Mucosa of descending colon (tissue), 3 donors: ENCODE measurements at regions not wholly inside any gene's neighbourhood (a gene's known extent, or its start where the extent isn't known, plus 50 kb on each side); places are given as distances from the start of the nearest gene placed in this dataset.

ENCODE experiments used
- ATAC-seq: fragments of 200-7000 bp; cut with Tn5 transposase; one replicate; pipeline ENCODE4 v1.9.1; 2020; ENCODE audit warnings: mild to moderate bottlenecking, moderate library complexity
- DNase-seq, 3 donors: peaks; one replicate each; pipeline ENCODE4 v3.0.0-alpha.2; 2020
- H3K36me3 ChIP-seq: fragments of 200-600 bp; one replicate; pipeline ENCODE4 v1.8.0; 2021; ENCODE audit warnings: low read depth, mild to moderate bottlenecking
- H3K4me1 ChIP-seq: fragments of 200-600 bp; one replicate; pipeline ENCODE4 v1.8.0; 2021; ENCODE audit warnings: low read depth, mild to moderate bottlenecking
- H3K4me3 ChIP-seq: fragments of 200-600 bp; one replicate; pipeline ENCODE4 v1.8.0; 2021; ENCODE audit warnings: mild to moderate bottlenecking
- H3K9me3 ChIP-seq: fragments of 200-600 bp; one replicate; pipeline ENCODE4 v1.8.0; 2021; ENCODE audit warnings: mild to moderate bottlenecking
- intact Hi-C, 2 donors: fragments of 100-400 bp; cut with DNase I in 1 of 2; cut with micrococcal nuclease in 1 of 2; formaldehyde crosslinking; loops; one replicate each; pipeline versions ENCODE4 v1.11.0 to v1.11.1; 2022; cut with DNase I, micrococcal nuclease
- TF ChIP-seq, protein P1 (sequence below): fragments of 200-600 bp; IDR thresholded peaks from one replicate; pipeline ENCODE4 v1.8.0; 2022; ENCODE audit warnings: antibody characterized with exemption, mild to moderate bottlenecking
- donor health status: DM: no; HTN: no; CAD: no; lungs with moderate emphysema.
- donor health status: DM: no; HTN: no; CAD: no.
- donor health status: DM: no; HTN: yes; CAD: no.

- Histone ChIP-seq H3K36me3 (no peaks in the 10 kb centered on the region), H3K9me3 (no peaks in the 10 kb centered on the region), H3K4me1 (peaks cover 12% of the 10 kb centered on the region), H3K4me3 (no peak overlapping the region)
- ATAC-seq, result no peak
- TF ChIP-seq, protein P1, sequence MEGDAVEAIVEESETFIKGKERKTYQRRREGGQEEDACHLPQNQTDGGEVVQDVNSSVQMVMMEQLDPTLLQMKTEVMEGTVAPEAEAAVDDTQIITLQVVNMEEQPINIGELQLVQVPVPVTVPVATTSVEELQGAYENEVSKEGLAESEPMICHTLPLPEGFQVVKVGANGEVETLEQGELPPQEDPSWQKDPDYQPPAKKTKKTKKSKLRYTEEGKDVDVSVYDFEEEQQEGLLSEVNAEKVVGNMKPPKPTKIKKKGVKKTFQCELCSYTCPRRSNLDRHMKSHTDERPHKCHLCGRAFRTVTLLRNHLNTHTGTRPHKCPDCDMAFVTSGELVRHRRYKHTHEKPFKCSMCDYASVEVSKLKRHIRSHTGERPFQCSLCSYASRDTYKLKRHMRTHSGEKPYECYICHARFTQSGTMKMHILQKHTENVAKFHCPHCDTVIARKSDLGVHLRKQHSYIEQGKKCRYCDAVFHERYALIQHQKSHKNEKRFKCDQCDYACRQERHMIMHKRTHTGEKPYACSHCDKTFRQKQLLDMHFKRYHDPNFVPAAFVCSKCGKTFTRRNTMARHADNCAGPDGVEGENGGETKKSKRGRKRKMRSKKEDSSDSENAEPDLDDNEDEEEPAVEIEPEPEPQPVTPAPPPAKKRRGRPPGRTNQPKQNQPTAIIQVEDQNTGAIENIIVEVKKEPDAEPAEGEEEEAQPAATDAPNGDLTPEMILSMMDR, result no peak
- no peak for DNase-seq
- intact Hi-C loops, result no loop called here
Observed at GRCh38 chr6:3527651-3527977, 70.8 kb upstream of the SLC22A23 start.

DNA sequence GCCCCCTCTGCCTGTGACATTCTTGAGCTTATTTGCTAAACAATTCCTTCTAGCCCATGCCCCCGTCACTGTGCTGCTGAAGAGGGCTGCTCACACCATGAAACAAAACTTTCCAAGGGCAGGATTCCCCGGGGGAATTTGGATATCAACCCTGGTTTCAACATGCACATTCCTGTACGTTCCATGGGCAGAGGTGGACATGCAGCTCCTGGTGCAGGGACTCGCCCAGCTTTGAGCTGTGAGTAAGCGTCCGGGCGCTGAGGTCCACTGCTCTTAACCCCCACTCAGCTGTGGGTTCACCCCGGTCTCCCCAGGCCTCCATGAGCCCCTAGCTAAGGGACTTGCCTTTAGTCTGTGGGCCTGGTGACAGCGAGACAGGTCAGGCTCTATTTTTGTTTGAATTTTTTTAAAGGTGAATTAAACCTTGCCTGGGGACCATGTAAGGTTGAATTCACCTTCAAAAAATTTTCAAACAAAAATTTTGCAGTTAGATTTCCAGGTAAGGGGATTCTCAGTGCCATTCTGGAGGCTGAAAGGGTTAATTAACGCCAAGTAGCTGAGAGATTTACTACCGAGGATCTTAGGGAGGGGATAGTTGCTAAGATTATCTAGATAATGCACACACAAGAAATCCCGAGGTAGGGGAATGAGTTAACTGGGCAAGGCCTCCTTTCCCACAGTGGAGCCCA, 70.3 kb upstream of the SLC22A23 start:
- intact Hi-C loops, result no loop called here
- Histone ChIP-seq H3K9me3 (no peaks in the 10 kb centered on the region), H3K4me3 (no peak overlapping the region), H3K4me1 (peaks cover 12% of the 10 kb centered on the region), H3K36me3 (no peaks in the 10 kb centered on the region)
- no peak for ATAC-seq
- no peak for DNase-seq
- TF ChIP-seq, protein P1, result no peak

DNA sequence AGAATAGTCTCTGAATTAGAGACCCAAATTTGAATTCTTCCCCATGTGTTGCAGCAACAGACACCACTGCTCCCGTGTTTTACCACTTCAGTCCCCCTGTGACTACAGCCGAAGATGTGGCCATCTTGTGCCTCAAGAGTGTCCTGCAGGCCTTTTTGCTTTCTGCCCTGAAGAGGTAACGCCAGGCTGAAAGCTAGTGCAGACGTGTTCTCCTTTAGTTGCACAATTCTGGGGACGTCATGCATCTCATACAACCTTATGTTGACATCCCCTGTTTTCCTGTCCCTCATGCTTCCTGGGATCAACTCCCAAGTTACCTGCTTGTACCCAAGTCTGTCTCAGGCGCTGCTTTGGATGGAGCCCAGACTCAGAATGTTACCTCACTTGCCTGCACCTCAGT, 69.1 kb upstream of the SLC22A23 start:
- intact Hi-C loops, result no loop called here
- Histone ChIP-seq H3K36me3 (no peaks in the 10 kb centered on the region), H3K4me1 (peaks cover 12% of the 10 kb centered on the region), H3K9me3 (no peaks in the 10 kb centered on the region), H3K4me3 (no peak overlapping the region)
- DNase-seq, result no peak
- ATAC-seq, result no peak
- TF ChIP-seq, protein P1, result no peak

DNA sequence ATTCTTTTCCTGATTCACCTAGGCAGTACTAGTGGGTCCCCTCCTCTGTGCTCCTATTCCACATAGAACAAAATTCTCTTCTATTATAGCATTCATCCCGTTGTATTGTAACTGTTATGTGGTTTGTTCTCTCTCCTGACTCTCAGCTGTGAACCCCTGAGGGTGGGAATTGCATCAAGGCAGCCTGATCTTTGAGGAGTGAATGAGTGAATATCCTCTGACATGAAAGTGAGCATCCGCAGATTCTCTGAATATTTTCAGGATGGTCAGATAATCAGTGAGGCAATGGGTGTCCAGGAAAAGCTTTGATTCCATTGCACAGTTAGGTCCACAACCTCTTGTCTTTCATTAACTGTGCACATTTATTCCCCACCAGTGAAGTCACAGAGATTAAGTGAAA, 67.6 kb upstream of the SLC22A23 start:
- Histone ChIP-seq H3K9me3 (no peaks in the 10 kb centered on the region), H3K4me3 (no peak overlapping the region), H3K36me3 (no peaks in the 10 kb centered on the region), H3K4me1 (peaks cover 12% of the 10 kb centered on the region)
- DNase-seq, result no peak
- intact Hi-C loops, result no loop called here
- TF ChIP-seq, protein P1, result no peak
- ATAC-seq, result no peak

DNA sequence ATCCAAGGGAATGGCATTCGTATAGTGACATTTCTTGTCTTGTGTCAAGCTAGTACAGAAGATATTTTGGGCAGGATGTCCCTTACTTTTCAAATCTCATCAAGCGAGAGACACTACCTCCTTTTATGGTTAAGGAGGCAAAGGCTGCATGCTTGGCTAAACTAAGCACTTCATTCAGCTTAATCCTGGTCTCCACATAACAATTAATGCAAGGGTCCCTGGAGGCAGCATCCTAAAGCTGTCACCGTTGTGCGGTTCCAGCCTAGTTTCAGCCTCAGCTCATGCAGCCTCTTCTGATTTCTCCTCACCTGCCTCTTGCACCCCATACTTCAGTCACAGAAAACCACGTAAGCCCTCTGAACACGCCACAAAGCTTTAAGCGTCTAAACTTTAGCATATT, 67.1 kb upstream of the SLC22A23 start:
- no peak for DNase-seq
- Histone ChIP-seq H3K4me3 (no peak overlapping the region), H3K9me3 (no peaks in the 10 kb centered on the region), H3K36me3 (no peaks in the 10 kb centered on the region), H3K4me1 (peaks cover 8% of the 10 kb centered on the region)
- TF ChIP-seq, protein P1, result no peak
- intact Hi-C loops, result no loop called here
- ATAC-seq, result no peak

DNA sequence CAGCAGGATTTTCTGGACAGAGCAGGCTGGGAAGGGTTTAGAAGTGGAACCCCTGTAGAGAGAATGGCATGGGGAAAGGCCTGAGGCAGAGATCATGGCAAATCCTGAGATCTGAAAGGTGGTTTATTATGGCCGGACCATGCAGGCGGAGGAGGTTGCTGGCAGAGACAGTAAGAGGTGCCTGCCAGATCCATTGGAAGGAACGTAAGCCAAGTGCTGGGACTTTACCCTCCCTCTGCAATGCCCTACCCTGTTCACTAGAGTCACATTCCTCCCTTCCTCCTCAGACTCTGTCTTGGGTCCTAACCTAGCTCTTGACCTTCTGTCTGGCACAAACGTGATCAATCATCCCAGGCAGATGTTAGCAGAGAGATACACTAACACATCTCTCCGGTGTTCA, 66.4 kb upstream of the SLC22A23 start:
- H3K9me3 ChIP-seq, result no peaks in the 10 kb centered on the region
- H3K4me1 ChIP-seq, result peaks cover under 1% of the 10 kb centered on the region
- no peaks in the 10 kb centered on the region for H3K36me3 ChIP-seq
- peak; percentile 75 for ATAC-seq
- TF ChIP-seq, protein P1, result no peak
- H3K4me3 ChIP-seq, result no peak overlapping the region
- intact Hi-C loops, result no loop called here
- DNase-seq, result peak in 1 of 3 donors; percentile 55
